Endothelial cell of umbilical vein (primary cell): ENCODE measurements at regions not wholly inside any gene's neighbourhood (a gene's known extent, or its start where the extent isn't known, plus 50 kb on each side); places are given as distances from the start of the nearest gene placed in this dataset.

ENCODE experiments used
- BruUV-seq: library from RNA; stranded (reverse); fragments of 400-500 nt; replicated peaks from 2 replicates; lab custom pipeline; 2021; lab: Mats Ljungman, UMichigan
- CTCF ChIA-PET: fragments of 300-600, 350-600 bp; sonication (Branson Sonifier 250); formaldehyde crosslinking; loops from one replicate; lab custom pipeline; 2021; ENCODE audit warnings: antibody characterized with exemption, inconsistent platforms; lab: Charles Lee
- POLR2A ChIA-PET: fragments of 300-600, 350-600 bp; sonication (Branson Sonifier 250); formaldehyde crosslinking; loops from one replicate; lab custom pipeline; 2021; ENCODE audit warnings: antibody characterized with exemption, inconsistent platforms; lab: Charles Lee
- DNase-seq: peaks from one replicate; pipeline ENCODE4 v3.0.0-alpha.2; 2011; ENCODE audit warnings: low read depth, low spot score
- FAIRE-seq: peaks from 2 replicates; lab custom pipeline; 2011; peaks lifted over from hg19 to GRCh38; lab: Jason Lieb, UNC
- H2AFZ ChIP-seq: 2 replicates; pipeline ENCODE4 v1.6.0; 2012; ENCODE audit warnings: low read depth, low read length, control low read depth, inconsistent platforms
- H3K27ac ChIP-seq: 2 replicates; pipeline ENCODE4 v1.5.1; 2011; ENCODE audit warnings: low read depth, mild to moderate bottlenecking, control low read depth, low read length, moderate library complexity; ENCODE audit not compliant: insufficient read depth
- H3K27me3 ChIP-seq, 2 experiments: 2 replicates each; pipeline versions ENCODE4 v1.6.0 to v1.6.1; 2011; ENCODE audit warnings: low read length in 2 of 2, mixed read lengths in 1 of 2; ENCODE audit not compliant: control insufficient read depth in 2 of 2, insufficient read depth in 2 of 2
- H3K36me3 ChIP-seq, 2 experiments: 2 replicates in 1 of 2; 3 replicates in 1 of 2; pipeline ENCODE4 v1.5.1; 2011; ENCODE audit warnings: low read length in 2 of 2, mild to moderate bottlenecking in 1 of 2, moderate library complexity in 1 of 2; ENCODE audit not compliant: control insufficient read depth in 2 of 2, insufficient read depth in 2 of 2; ENCODE audit errors: extremely low read depth in 1 of 2
- H3K4me1 ChIP-seq: 3 replicates; pipeline ENCODE4 v1.5.1; 2011; ENCODE audit warnings: mild to moderate bottlenecking, low read length; ENCODE audit not compliant: control insufficient read depth, insufficient read depth; ENCODE audit errors: extremely low read depth
- H3K4me2 ChIP-seq: 2 replicates; pipeline ENCODE4 v1.6.1; 2011; ENCODE audit warnings: low read length, control low read depth, mixed read lengths; ENCODE audit not compliant: insufficient read depth
- H3K4me3 ChIP-seq, 3 experiments: fragments of 200-600 bp in 1 of 3; sonication (generic), shearing (Covaris generic) in 1 of 3; replicated peaks in 1 of 3; 2 replicates each; pipeline ENCODE4 v1.5.1; 2011 to 2016; ENCODE audit warnings: control low read depth in 3 of 3, low read length in 3 of 3, mild to moderate bottlenecking in 2 of 3, inconsistent platforms in 1 of 3, low read depth in 1 of 3, moderate library complexity in 1 of 3; ENCODE audit not compliant: insufficient read depth in 1 of 3
- H3K79me2 ChIP-seq: 2 replicates; pipeline ENCODE4 v1.6.0; 2012; ENCODE audit warnings: low read length, inconsistent platforms; ENCODE audit not compliant: control insufficient read depth, insufficient read depth
- H3K9ac ChIP-seq: replicated peaks from 2 replicates; pipeline ENCODE3; 2011; ENCODE audit warnings: low read length, control low read depth; ENCODE audit not compliant: insufficient read depth; ENCODE audit errors: extremely low read depth
- H3K9me1 ChIP-seq: replicated peaks from 3 replicates; pipeline ENCODE4 v1.6.0; 2011; ENCODE audit warnings: mild to moderate bottlenecking, low read length; ENCODE audit not compliant: control insufficient read depth, insufficient read depth; ENCODE audit errors: extremely low read depth
- H3K9me3 ChIP-seq: replicated peaks from 2 replicates; pipeline ENCODE4 v1.5.1; 2012; ENCODE audit warnings: low read length, inconsistent platforms; ENCODE audit not compliant: control insufficient read depth, insufficient read depth
- H4K20me1 ChIP-seq: replicated peaks from 2 replicates; pipeline ENCODE3; 2011; ENCODE audit warnings: mild to moderate bottlenecking, low read length; ENCODE audit not compliant: control insufficient read depth, insufficient read depth; ENCODE audit errors: extremely low read depth
- EZH2 ChIP-seq: IDR thresholded peaks from 2 replicates; pipeline ENCODE4 v1.6.1; 2012; ENCODE audit warnings: borderline replicate concordance, low read depth, mild to moderate bottlenecking, moderate library complexity, low read length, inconsistent platforms; ENCODE audit not compliant: severe bottlenecking
- FOS ChIP-seq: IDR thresholded peaks from 2 replicates; pipeline ENCODE4 v1.6.1; 2011; ENCODE audit warnings: mild to moderate bottlenecking, low read length, moderate library complexity, borderline replicate concordance; ENCODE audit not compliant: insufficient read depth
- GATA2 ChIP-seq: IDR thresholded peaks from 2 replicates; pipeline ENCODE4 v1.7.0; 2011; ENCODE audit warnings: low read depth, mild to moderate bottlenecking, moderate library complexity, mixed read lengths, low read length; ENCODE audit not compliant: insufficient read length, insufficient read depth
- JUN ChIP-seq: IDR thresholded peaks from 2 replicates; pipeline ENCODE4 v1.6.1; 2011; ENCODE audit warnings: borderline replicate concordance, low read depth; ENCODE audit not compliant: insufficient read length, insufficient read depth
- MYC ChIP-seq: IDR thresholded peaks from one replicate; pipeline ENCODE4 v1.6.1; 2011; ENCODE audit warnings: mild to moderate bottlenecking, low read depth, low read length
- POLR2A ChIP-seq: IDR thresholded peaks from 2 replicates; pipeline ENCODE4 v1.6.1; 2012; ENCODE audit warnings: low read depth, mild to moderate bottlenecking, control low read depth, low read length
- POLR2AphosphoS5 ChIP-seq: IDR thresholded peaks from 2 replicates; pipeline ENCODE4 v1.6.1; 2012; ENCODE audit warnings: low read depth, mild to moderate bottlenecking, control low read depth, low read length, moderate library complexity; ENCODE audit not compliant: insufficient read depth
- dilution Hi-C: fragments of 300-500 bp; cut with MboI; formaldehyde crosslinking; loops from one replicate; pipeline ENCODE4 v1.15.0; 2019; ENCODE audit warnings: low sequenced_read_pairs; ENCODE audit not compliant: extremely low pct_ligation_motif_present
- intact Hi-C: fragments of 100-400 bp; cut with micrococcal nuclease; formaldehyde crosslinking; loops from one replicate; pipeline ENCODE4 v1.10.0; 2022
- TF ChIP-seq, protein P1 (sequence below): IDR thresholded peaks from 2 replicates; pipeline ENCODE4 v1.6.1; 2011; ENCODE audit not compliant: insufficient read depth, insufficient read length
- TF ChIP-seq, protein P2 (sequence below), 2 donors: IDR thresholded peaks; 1 replicate in 1 of 2; 2 replicates in 1 of 2; pipeline ENCODE4 v1.5.1; 2011; ENCODE audit warnings: low read length in 2 of 2, mild to moderate bottlenecking in 2 of 2, moderate library complexity in 2 of 2, control low read depth in 1 of 2, inconsistent platforms in 1 of 2, low read depth in 1 of 2; ENCODE audit not compliant: insufficient read depth in 1 of 2; ENCODE audit errors: extremely low read depth in 1 of 2

DNA sequence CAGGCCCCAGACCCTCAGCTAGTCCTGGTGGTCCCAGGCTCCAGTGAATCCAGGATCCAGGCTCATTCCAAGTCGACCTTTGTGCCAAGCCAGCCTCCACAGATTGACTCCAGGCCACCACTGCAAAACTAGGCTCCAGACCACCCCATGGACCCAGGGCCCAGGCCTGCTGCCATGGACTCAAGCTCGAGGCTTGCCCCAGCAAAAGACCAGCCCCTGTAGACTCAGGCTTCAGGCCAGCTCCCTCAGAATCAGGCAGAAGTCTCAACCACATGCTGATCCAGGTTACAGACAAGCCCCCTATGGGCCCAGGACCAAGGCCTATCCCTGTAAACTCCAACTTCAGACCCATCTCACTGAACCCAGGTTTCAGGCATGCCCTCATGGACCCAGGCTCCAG is 692.4 kb downstream of the PCDH19 start:
- H3K9me1 ChIP-seq: no peaks in the 10 kb centered on the region
- H3K36me3 ChIP-seq: no peaks in the 10 kb centered on the region
- dilution Hi-C loops: no loop called here
- ChIA-PET POLR2A (no interaction called here), CTCF (no interaction called here)
- TF ChIP-seq POLR2A (no peak), FOS (no peak), EZH2 (no peak), JUN (no peak), GATA2 (no peak), MYC (no peak), POLR2AphosphoS5 (no peak)
- TF ChIP-seq, protein P1, sequence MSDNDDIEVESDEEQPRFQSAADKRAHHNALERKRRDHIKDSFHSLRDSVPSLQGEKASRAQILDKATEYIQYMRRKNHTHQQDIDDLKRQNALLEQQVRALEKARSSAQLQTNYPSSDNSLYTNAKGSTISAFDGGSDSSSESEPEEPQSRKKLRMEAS: no peak
- TF ChIP-seq, protein P2, sequence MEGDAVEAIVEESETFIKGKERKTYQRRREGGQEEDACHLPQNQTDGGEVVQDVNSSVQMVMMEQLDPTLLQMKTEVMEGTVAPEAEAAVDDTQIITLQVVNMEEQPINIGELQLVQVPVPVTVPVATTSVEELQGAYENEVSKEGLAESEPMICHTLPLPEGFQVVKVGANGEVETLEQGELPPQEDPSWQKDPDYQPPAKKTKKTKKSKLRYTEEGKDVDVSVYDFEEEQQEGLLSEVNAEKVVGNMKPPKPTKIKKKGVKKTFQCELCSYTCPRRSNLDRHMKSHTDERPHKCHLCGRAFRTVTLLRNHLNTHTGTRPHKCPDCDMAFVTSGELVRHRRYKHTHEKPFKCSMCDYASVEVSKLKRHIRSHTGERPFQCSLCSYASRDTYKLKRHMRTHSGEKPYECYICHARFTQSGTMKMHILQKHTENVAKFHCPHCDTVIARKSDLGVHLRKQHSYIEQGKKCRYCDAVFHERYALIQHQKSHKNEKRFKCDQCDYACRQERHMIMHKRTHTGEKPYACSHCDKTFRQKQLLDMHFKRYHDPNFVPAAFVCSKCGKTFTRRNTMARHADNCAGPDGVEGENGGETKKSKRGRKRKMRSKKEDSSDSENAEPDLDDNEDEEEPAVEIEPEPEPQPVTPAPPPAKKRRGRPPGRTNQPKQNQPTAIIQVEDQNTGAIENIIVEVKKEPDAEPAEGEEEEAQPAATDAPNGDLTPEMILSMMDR (IDR thresholded peaks at IDR 0.05; ENCODE audit: extremely low read depth in 1 of 2, insufficient read depth in 1 of 2, low read depth in 1 of 2, low read length in 2 of 2): no peak
- no peaks in the 10 kb centered on the region for H3K27me3 ChIP-seq
- H3K4me1 ChIP-seq: no peaks in the 10 kb centered on the region
- H3K9me3 ChIP-seq: no peaks in the 10 kb centered on the region
- H4K20me1 ChIP-seq: no peaks in the 10 kb centered on the region
- no peak overlapping the region for H2AFZ ChIP-seq
- no peak for DNase-seq
- no peak overlapping the region for H3K4me3 ChIP-seq
- H3K79me2 ChIP-seq: no peaks in the 10 kb centered on the region
- no TSS peak for BruUV-seq
- no peak overlapping the region for H3K27ac ChIP-seq
- H3K9ac ChIP-seq: no peak overlapping the region
- H3K4me2 ChIP-seq: no peak overlapping the region
- no peak for FAIRE-seq
- intact Hi-C loops: no loop called here
